ENCODE measurements at regions not wholly inside any gene's neighbourhood (a gene's known extent, or its start where the extent isn't known, plus 50 kb on each side); places are given as distances from the start of the nearest gene placed in this dataset.

DNA sequence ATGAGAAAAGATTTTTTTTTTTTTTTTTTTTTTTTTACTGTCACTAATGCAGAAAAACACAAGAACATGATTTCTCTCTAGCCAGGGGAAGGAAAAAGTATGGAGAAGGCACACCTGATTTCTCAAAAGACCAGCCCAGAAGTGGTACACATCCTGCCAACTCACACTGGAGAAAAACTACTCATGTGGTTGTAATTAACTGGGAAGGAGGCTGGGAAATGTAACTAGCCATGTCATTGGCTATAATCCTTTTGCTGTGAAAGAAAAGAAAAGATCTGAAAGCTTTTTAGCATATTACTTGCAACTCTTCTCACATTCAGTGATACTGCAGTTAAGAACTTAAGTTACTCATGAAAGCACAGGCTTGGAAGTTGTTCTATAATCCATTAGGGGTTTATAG is 195.9 kb upstream of the PMFBP1 start:
- no peak for TF ChIP-seq POLR2A (IDR thresholded peaks at IDR 0.05)
- TF ChIP-seq, protein P1, sequence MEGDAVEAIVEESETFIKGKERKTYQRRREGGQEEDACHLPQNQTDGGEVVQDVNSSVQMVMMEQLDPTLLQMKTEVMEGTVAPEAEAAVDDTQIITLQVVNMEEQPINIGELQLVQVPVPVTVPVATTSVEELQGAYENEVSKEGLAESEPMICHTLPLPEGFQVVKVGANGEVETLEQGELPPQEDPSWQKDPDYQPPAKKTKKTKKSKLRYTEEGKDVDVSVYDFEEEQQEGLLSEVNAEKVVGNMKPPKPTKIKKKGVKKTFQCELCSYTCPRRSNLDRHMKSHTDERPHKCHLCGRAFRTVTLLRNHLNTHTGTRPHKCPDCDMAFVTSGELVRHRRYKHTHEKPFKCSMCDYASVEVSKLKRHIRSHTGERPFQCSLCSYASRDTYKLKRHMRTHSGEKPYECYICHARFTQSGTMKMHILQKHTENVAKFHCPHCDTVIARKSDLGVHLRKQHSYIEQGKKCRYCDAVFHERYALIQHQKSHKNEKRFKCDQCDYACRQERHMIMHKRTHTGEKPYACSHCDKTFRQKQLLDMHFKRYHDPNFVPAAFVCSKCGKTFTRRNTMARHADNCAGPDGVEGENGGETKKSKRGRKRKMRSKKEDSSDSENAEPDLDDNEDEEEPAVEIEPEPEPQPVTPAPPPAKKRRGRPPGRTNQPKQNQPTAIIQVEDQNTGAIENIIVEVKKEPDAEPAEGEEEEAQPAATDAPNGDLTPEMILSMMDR (IDR thresholded peaks at IDR 0.05), result no peak

Measured in right lobe of liver (tissue), 4 donors.